T47D (cell line): ENCODE measurements at regions not wholly inside any gene's neighbourhood (a gene's known extent, or its start where the extent isn't known, plus 50 kb on each side); places are given as distances from the start of the nearest gene placed in this dataset.

ENCODE experiments used
- DNase-seq, 2 experiments: peaks; one replicate each; pipeline versions ENCODE4 v3.0.0 to v3.0.0-alpha.2; 2011 to 2012; ENCODE audit warnings: low read depth in 1 of 2, low spot score in 1 of 2
- JUND ChIP-seq: IDR thresholded peaks from 2 replicates; pipeline ENCODE4 v1.6.1; 2012; ENCODE audit warnings: low read depth
- in situ Hi-C: cut with HindIII; loops from 2 replicates; pipeline ENCODE4 v1.10.0; 2016; ENCODE audit warnings: low sequenced_read_pairs, low pct_unique_long_range_greater_than_20kb

DNA sequence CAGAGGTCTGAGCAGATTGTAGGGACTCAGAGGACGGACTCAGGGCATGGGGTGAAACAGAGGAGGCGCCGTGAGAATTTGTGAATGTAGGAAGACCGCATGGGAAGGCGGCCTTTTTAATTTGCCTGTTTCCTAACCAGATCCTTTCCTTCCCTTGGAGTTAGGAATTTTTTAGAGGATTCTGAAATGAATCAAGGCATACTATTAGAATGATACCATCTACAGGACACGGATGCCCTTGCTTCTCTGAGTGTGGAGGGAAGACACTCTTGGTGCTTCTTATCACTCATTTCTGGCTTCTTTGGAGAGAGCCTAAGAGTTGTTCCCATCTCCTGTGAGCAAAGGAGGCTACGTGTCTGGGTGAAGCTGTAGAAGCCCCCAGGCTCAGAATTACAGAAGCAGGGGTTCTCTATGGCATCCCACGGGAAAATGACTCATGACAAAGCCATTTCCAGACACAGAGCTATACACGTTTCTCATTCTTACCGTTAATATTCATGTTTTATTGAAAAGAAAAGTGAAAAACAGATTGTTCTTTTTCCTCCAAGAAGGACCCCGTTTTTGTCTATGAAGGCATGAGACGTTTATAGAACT, 148.5 kb downstream of the EDN3 start:
- DNase-seq = no peak
- in situ Hi-C loops = no loop called here
- no peak for TF ChIP-seq JUND

DNA sequence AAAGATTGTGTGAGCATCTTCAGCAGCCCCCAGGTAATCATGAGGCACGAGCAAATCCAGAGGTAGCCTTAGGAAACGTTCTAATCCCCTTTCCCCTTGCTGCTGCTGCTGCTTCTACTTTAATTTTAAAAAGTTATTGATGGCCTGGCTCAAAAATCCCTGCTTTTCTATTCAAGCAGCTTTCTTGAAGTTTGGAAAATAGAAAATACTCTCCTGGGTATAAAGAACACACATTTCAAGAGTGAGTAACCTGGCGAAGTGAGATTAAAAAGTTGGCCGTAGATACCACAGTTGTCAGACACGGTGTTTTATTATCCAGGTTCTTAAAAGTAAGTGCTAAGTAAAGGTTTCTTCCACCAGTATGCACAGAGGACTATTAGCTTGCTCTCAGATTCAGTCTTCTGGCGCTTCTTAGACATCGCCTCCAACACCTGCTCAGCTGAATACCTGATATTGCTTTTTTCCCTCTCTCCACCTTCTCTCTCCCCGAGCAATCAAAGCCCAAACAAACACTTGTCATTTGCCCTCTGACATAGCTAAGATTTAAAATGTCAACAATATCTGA, 150.7 kb downstream of the EDN3 start:
- no peak for TF ChIP-seq JUND
- in situ Hi-C loops = no loop called here
- DNase-seq = no peak

DNA sequence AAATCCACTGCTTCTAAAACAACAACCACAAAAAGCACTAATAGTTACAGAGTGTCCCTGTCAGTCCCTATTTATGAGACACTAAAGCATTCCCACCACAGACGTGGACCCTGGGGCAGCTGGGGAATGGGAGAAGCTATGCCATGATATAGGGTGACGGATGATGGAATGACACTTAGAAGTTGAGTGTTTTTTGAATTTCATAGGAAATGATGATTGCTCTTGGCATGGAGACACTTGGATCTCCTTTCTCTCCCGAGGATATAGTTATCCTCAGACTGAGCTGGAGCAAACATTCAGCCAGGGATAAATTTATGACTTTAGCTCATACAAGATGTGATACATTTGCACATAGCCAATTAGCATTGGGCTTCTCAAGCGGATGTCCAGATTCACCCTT, 151.2 kb downstream of the EDN3 start:
- in situ Hi-C loops = no loop called here

DNA sequence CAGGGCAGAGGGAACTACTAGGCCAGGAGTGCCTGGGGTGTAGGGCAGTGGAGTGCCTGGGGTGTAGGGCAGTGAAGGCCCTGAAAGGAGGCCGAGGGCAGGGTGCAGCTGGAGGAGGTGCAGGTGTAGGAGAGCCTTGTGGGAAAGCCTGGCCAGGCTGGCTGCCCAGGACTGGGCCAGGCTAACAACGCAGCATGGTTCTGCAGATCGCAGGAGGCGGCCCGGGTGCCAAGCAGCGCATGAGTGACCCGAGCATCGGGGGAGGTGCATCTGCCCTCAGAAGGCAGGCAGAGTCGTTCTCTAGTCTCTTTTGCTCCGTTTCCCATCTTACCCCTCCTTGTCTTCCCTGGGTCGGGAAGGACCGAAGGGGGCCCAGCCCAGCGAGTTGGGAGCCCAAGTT, 151.5 kb upstream of the PHACTR3 start:
- in situ Hi-C loops = no loop called here
- no peak for DNase-seq
- TF ChIP-seq JUND = no peak

More for the DNA sequence above, 151.2 kb downstream of the EDN3 start:
- TF ChIP-seq JUND = no peak
- no peak for DNase-seq

DNA sequence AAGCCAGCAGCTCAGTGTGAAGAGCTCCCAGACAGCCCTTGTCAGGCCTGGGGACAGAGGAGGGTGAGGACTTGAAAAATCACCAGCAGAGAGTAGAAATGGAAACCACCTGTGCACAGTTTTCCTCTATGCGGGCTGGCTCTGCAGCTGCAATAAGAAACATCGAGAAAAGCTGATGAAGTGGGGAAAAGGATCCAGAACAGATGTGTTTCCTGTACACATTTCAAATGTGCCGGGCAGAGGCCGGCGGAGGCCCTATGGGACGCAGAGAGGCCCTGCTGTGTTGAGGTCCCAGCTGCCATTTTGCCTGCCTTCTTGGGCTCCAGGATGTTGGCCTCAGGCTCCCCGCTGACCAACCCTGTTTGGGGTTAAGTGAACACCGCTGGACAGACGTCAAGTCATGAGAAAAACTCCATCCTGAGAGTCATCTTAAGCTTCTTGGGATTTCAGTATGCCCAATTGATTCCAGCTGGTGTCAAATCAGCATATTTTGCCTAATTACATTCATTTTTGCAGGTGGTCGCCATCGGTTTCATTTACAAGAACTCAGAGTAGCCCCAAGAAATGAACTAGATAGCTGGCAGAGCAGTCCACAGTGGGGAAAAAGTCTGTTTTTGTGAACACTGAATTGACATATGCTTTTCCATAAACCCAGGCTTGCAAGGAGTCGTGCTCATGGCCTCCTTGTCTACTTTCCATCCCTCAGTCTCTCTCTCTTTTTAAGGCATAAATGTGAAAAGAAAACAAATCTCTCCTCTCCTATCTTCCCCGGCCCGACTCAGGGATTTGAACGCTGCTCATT, 150.4 kb upstream of the PHACTR3 start:
- DNase-seq = no peak
- no peak for TF ChIP-seq JUND
- in situ Hi-C loops = no loop called here

DNA sequence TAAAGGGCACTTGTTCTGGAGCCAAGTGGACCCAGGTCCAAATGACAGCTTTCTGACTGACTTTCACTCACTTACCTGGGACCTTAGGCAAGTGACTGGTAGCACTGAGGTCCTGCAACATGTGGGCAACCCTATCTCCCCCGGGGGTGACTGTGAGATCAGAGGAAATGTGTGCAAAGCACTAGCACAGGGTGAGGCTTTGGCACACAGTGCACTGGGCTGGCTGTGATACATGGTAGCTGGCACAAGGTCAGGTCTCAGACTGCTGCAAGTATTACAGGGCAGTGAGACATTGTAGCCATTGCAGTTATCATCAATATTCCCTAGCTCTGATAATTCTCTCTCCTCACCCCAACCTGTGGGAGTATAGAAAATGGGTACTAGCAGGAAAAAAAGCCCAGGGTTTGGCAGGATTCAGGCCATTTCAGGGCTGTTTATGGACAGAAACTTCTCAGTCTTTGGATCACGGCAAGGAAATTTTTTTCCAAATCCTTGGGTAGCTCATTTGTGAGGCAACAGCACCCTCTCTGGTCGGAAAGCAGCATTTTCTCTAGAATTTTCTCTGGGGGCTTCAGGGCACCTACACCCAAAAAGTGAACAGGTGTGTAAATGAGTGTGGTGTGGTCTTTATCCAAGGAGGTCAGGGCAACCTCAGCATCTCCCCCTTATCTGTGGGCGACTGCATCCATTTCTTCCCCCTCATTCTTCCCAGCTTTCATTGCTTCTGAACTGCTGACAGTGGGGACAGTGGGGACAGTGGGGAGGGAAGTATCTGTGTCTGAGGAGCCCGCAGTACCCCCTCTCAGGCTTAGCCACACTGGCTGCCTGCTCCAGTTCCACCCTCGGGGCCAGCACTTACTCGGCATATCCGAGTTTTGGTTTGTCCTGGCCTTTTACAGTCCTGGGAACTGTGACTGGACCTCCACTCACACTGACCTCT, 148.7 kb upstream of the PHACTR3 start:
- no peak for TF ChIP-seq JUND
- DNase-seq = peak; percentile 56 to 75
- in situ Hi-C loops = no loop called here

DNA sequence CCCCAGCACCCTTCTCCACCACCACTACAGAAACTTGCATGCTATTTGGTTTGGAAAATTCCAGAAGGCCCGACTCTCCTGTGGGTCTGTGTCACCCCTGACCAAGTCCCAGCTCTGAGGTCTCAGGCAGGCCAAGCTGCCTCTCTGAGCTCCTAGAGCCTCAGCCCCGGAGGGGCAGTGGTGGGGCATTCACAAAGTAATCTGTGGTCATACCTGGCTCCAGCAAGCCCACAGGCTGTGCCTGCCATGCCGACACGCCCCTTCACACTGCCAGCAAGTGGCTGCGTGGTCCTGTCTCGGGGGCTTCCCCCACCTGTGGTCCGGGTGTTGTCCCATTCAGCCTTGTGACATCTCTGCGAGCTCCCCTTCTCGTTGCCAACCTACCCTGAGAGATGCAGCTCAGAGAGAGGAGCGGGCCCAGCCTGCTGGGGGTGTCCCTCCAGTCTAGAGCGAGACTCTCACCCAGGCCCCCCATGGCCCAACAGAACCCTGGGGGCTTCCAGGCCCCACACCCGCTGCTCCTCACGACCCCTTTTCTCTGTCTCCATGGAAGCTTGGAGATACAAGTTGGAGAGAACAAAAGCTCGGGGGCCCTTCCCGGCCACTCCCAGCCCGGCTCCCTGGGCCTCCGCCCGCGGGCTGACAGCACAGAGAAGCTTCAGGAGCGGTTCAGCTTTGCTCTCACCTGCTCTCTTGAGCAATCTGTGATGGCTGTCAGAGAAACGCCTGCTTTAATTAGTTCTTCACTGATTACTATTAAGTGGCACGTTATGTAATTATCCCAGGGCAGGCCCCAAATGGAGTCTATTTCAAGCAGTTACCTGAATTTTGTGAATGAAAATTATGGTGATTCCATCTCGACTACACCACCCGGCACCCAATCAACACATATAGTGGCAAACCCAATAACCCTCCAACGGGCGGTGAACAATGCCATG, 147.7 kb upstream of the PHACTR3 start:
- in situ Hi-C loops = no loop called here
- no peak for DNase-seq
- TF ChIP-seq JUND = no peak

DNA sequence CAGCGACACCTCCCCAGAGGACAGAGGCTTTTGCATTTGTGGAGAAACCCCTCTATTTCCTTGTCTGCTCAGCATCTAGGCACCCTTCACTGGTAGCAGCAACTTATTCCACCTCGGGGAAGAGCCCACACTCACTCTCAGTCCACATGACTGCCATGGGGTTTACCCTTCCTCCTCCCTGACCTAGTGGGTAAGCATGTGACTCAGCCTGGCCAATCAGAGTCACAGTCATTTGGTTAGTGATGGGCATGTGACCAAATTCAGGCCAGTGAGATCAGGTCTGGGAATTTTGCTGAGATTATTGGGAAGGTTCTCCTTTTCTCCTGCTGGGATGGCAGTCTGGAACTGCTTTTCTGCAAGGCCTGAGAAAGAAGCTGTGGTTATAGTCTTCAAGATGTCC, 145.7 kb upstream of the PHACTR3 start:
- peak in 1 of 2 experiments; percentile 10 for DNase-seq
- no peak for TF ChIP-seq JUND
- in situ Hi-C loops = no loop called here

DNA sequence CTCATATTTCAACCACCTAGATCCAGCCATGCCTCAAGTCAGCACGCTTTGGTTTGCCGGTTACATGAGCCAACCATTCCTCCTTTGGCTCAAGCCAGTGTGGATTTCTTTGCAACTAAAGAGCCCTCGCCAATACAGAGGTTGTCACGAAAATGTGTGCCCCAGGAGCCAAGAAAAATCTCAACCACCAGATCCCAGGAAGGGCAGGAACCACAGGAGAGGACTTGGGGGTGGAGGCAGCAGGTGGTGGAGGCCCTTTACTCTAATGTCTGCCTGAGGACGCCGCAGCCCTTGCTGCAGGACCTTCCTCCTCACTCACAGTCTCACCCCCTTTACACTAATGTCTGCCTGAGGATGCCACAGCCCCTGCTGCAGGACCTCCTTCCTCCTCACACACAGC, 144.8 kb upstream of the PHACTR3 start:
- in situ Hi-C loops = no loop called here

DNA sequence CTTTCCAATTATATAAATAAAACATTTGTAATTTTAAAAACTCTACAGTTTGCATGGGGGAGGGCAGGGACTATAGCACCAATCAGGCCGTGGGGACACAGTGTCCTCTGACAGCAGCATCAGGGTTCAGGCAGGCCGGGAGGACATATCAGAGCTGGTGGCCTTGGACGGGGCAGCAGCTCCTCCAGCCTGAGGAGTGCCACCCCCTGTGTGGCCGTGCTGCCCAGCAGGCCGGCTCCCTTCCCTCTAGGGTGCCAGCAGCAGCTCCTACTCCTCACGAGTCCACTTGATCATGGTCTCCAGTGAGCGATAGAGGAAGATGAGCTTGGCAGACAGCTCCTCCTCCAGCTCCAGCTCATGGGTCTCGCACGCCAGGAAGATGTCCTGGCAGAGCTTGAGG, 144.0 kb upstream of the PHACTR3 start:
- TF ChIP-seq JUND = no peak
- DNase-seq = no peak
- in situ Hi-C loops = no loop called here

More for the DNA sequence above, 144.8 kb upstream of the PHACTR3 start:
- DNase-seq = no peak
- TF ChIP-seq JUND = no peak

DNA sequence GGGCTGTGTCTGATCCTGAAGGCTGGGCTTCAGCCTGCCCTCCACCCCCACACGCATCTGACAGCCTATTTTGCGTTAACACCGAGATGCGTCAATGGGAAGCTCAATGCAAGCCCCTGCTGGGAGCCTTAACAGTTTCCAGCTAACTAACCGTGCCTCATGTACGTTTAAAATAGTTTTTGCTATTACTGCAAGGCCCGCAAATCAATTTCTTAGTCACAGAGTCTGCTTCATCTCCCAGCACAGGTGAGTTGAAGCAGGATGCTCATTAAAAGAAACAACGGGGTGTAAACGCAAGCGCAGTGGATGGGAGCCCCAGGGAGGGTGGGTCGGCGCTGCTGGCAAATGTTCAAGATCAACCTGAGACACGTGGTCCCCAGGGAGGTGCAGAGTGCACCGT, 142.8 kb upstream of the PHACTR3 start:
- no peak for DNase-seq
- in situ Hi-C loops = no loop called here
- no peak for TF ChIP-seq JUND

DNA sequence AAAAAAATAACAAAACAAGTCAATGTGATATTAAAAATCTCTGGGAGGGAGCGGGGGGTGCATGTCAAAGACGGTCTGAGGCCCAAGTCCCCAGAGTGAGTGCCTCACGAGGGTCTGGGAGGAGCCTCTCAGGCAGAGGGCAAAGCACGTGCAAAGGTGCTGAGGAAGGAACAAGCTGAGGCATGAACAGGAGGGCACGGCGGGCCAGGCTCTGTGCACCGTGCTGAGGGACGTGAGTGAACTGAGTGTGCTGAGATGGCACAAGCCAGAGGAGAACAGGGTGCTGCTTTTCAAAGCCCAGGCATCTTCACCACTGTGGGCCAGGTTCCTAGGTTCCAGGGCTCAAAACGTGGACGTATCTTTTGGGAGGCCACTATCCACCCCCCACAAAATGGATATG, 142.1 kb upstream of the PHACTR3 start:
- in situ Hi-C loops = no loop called here
- no peak for TF ChIP-seq JUND
- no peak for DNase-seq
